ENCODE measurements at regions not wholly inside any gene's neighbourhood (a gene's known extent, or its start where the extent isn't known, plus 50 kb on each side); places are given as distances from the start of the nearest gene placed in this dataset.

GRCh38 chr6:144607998-144608735, 323.0 kb downstream of the UTRN start:
- no peaks in the 10 kb centered on the region for H4K20me1 ChIP-seq (ENCODE audit: insufficient read depth, low read length)
- H3K79me2 ChIP-seq (ENCODE audit: low read length): no peaks in the 10 kb centered on the region
- no peaks in the 10 kb centered on the region for H3K9me2 ChIP-seq (replicated peaks; ENCODE audit: insufficient read depth, low read length)
- H3K36me3 ChIP-seq (replicated peaks; ENCODE audit: insufficient read depth, low read length): no peaks in the 10 kb centered on the region
- no peak overlapping the region for H2AFZ ChIP-seq (ENCODE audit: low read length)
- TF ChIP-seq CTCF (IDR thresholded peaks at IDR 0.05; ENCODE audit: low read length): no peak
- TF ChIP-seq EZH2 (optimal IDR thresholded peaks at IDR 0.05; ENCODE audit: low read depth, low read length): no peak
- no peak for TF ChIP-seq EZH2phosphoT487 (IDR thresholded peaks at IDR 0.05; ENCODE audit: low read length)
- H3K4me2 ChIP-seq (ENCODE audit: low read depth, low read length): no peak overlapping the region
- H3K27ac ChIP-seq (ENCODE audit: low read length): no peak overlapping the region
- no peaks in the 10 kb centered on the region for H3K9me3 ChIP-seq (replicated peaks; ENCODE audit: insufficient read depth, low read length)
- no peaks in the 10 kb centered on the region for H3F3A ChIP-seq (ENCODE audit: insufficient read depth, low read length)
- H3K4me1 ChIP-seq (ENCODE audit: low read length): no peaks in the 10 kb centered on the region
- H3K4me3 ChIP-seq (ENCODE audit: low read length): no peak overlapping the region
- no peaks in the 10 kb centered on the region for H3K27me3 ChIP-seq (replicated peaks; ENCODE audit: insufficient read depth, low read length)
- H3K9ac ChIP-seq (ENCODE audit: low read length): no peak overlapping the region
- DNase-seq: no peak

GRCh38 chr6:144612811-144613210, 327.7 kb downstream of the UTRN start:
- Histone ChIP-seq H3K79me2 (ENCODE audit: low read length) (no peaks in the 10 kb centered on the region), H3K9ac (ENCODE audit: low read length) (no peak overlapping the region), H3K9me3 (replicated peaks; ENCODE audit: insufficient read depth, low read length) (no peaks in the 10 kb centered on the region), H3K36me3 (replicated peaks; ENCODE audit: insufficient read depth, low read length) (no peaks in the 10 kb centered on the region), H3K4me1 (ENCODE audit: low read length) (no peaks in the 10 kb centered on the region), H2AFZ (ENCODE audit: low read length) (no peak overlapping the region), H3K27me3 (replicated peaks; ENCODE audit: insufficient read depth, low read length) (no peaks in the 10 kb centered on the region), H4K20me1 (ENCODE audit: insufficient read depth, low read length) (no peaks in the 10 kb centered on the region), H3K4me2 (ENCODE audit: low read depth, low read length) (no peak overlapping the region), H3K27ac (ENCODE audit: low read length) (no peak overlapping the region), H3F3A (ENCODE audit: insufficient read depth, low read length) (no peaks in the 10 kb centered on the region), H3K4me3 (ENCODE audit: low read length) (no peak overlapping the region), H3K9me2 (replicated peaks; ENCODE audit: insufficient read depth, low read length) (no peaks in the 10 kb centered on the region)
- TF ChIP-seq EZH2phosphoT487 (IDR thresholded peaks at IDR 0.05; ENCODE audit: low read length): no peak
- no peak for TF ChIP-seq EZH2 (optimal IDR thresholded peaks at IDR 0.05; ENCODE audit: low read depth, low read length)
- TF ChIP-seq CTCF (IDR thresholded peaks at IDR 0.05; ENCODE audit: low read length): no peak
- no peak for DNase-seq

GRCh38 chr6:144613859-144614258, 328.7 kb downstream of the UTRN start:
- Histone ChIP-seq H4K20me1 (ENCODE audit: insufficient read depth, low read length) (no peaks in the 10 kb centered on the region), H3K4me1 (ENCODE audit: low read length) (no peaks in the 10 kb centered on the region), H3K9me3 (replicated peaks; ENCODE audit: insufficient read depth, low read length) (no peaks in the 10 kb centered on the region), H3K27me3 (replicated peaks; ENCODE audit: insufficient read depth, low read length) (no peaks in the 10 kb centered on the region), H2AFZ (ENCODE audit: low read length) (no peak overlapping the region), H3K36me3 (replicated peaks; ENCODE audit: insufficient read depth, low read length) (no peaks in the 10 kb centered on the region), H3F3A (ENCODE audit: insufficient read depth, low read length) (no peaks in the 10 kb centered on the region), H3K9ac (ENCODE audit: low read length) (no peak overlapping the region), H3K27ac (ENCODE audit: low read length) (no peak overlapping the region), H3K4me2 (ENCODE audit: low read depth, low read length) (no peak overlapping the region), H3K79me2 (ENCODE audit: low read length) (no peaks in the 10 kb centered on the region), H3K4me3 (ENCODE audit: low read length) (no peak overlapping the region), H3K9me2 (replicated peaks; ENCODE audit: insufficient read depth, low read length) (no peaks in the 10 kb centered on the region)
- TF ChIP-seq EZH2phosphoT487 (IDR thresholded peaks at IDR 0.05; ENCODE audit: low read length) (no peak), CTCF (IDR thresholded peaks at IDR 0.05; ENCODE audit: low read length) (no peak), EZH2 (optimal IDR thresholded peaks at IDR 0.05; ENCODE audit: low read depth, low read length) (no peak)
- no peak for DNase-seq
